ENCODE measurements at regions not wholly inside any gene's neighbourhood (a gene's known extent, or its start where the extent isn't known, plus 50 kb on each side); places are given as distances from the start of the nearest gene placed in this dataset.

- no peaks in the 10 kb centered on the region for H3K79me1 ChIP-seq (ENCODE audit: insufficient read depth, low read depth, low read length, poor library complexity, severe bottlenecking)
- no peaks in the 10 kb centered on the region for H3K9me3 ChIP-seq (ENCODE audit: control insufficient read depth, low read depth, low read length)
- no peak overlapping the region for H2BK5ac ChIP-seq (ENCODE audit: insufficient read length, low read length)
- H3K4me2 ChIP-seq (ENCODE audit: insufficient read depth, insufficient read length, low read length), result no peak overlapping the region
- TF ChIP-seq, protein P1, sequence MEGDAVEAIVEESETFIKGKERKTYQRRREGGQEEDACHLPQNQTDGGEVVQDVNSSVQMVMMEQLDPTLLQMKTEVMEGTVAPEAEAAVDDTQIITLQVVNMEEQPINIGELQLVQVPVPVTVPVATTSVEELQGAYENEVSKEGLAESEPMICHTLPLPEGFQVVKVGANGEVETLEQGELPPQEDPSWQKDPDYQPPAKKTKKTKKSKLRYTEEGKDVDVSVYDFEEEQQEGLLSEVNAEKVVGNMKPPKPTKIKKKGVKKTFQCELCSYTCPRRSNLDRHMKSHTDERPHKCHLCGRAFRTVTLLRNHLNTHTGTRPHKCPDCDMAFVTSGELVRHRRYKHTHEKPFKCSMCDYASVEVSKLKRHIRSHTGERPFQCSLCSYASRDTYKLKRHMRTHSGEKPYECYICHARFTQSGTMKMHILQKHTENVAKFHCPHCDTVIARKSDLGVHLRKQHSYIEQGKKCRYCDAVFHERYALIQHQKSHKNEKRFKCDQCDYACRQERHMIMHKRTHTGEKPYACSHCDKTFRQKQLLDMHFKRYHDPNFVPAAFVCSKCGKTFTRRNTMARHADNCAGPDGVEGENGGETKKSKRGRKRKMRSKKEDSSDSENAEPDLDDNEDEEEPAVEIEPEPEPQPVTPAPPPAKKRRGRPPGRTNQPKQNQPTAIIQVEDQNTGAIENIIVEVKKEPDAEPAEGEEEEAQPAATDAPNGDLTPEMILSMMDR (conservative IDR thresholded peaks at IDR 0.05), result no peak
- no peaks in the 10 kb centered on the region for H3K23me2 ChIP-seq (ENCODE audit: insufficient read length, low read depth, low read length, poor library complexity, severe bottlenecking)
- Mint-ChIP-seq H3K9me3 (0 out of 5 replicates have a peak, but pooled peaks cover 0 to 2% of the 10 kb centered on the region in 2 experiments), H3K4me1 (0 out of 4 replicates have a peak, but pooled peaks cover 0 to 2% of the 10 kb centered on the region in 2 experiments), H3K27ac (no peak overlapping the region), H3K27me3 (ENCODE audit: low read depth) (no peaks in the 10 kb centered on the region), H3K4me3 (no peak overlapping the region), H3K36me3 (ENCODE audit: insufficient read depth in 1 of 3, low read depth in 3 of 3) (0 out of 7 replicates have a peak, but pooled peaks cover 0 to 2% (median 0%) of the 10 kb centered on the region in 3 experiments)
- no peaks in the 10 kb centered on the region for H3K79me2 ChIP-seq (ENCODE audit: insufficient read depth, low read length)
- no peak overlapping the region for H2BK20ac ChIP-seq (ENCODE audit: low read depth, low read length, poor library complexity, severe bottlenecking)
- H2AK5ac ChIP-seq (ENCODE audit: insufficient read length, low read length), result no peak overlapping the region
- H2AFZ ChIP-seq (ENCODE audit: low read length), result no peak overlapping the region
- H3K9ac ChIP-seq (ENCODE audit: extremely low read depth, insufficient read length, low read length), result no peak overlapping the region
- H3K14ac ChIP-seq (ENCODE audit: insufficient read depth, low read length), result no peak overlapping the region
- H2BK120ac ChIP-seq (ENCODE audit: low read depth, low read length, poor library complexity, severe bottlenecking), result no peak overlapping the region
- no peak overlapping the region for H3K18ac ChIP-seq (ENCODE audit: insufficient read length, low read depth, low read length)
- WGBS (ENCODE audit: extremely low coverage, insufficient read length, low lambda C conversion rate), result no CpG with 5 or more reads among the region's 4 CpGs
- H4K91ac ChIP-seq (ENCODE audit: insufficient read length, low read depth, low read length), result no peak overlapping the region
- no peaks in the 10 kb centered on the region for H3K4me1 ChIP-seq (ENCODE audit: insufficient read depth, low read length)
- no peak overlapping the region for H3K4ac ChIP-seq (ENCODE audit: low read depth, low read length)
- H4K5ac ChIP-seq (ENCODE audit: insufficient read length, low read depth, low read length), result no peak overlapping the region
- no peak overlapping the region for H3T11ph ChIP-seq (ENCODE audit: low read length)
- no peak for DNase-seq
- no peak overlapping the region for H3K27ac ChIP-seq (ENCODE audit: insufficient read length, low read depth, low read length)
- H4K8ac ChIP-seq (replicated peaks; ENCODE audit: insufficient read length, low read depth, low read length), result no peak overlapping the region
- no peak overlapping the region for H2BK15ac ChIP-seq (ENCODE audit: low read depth, low read length)
- no peak overlapping the region for H3K23ac ChIP-seq (ENCODE audit: insufficient read length, low read depth, low read length)
- no peaks in the 10 kb centered on the region for H3K27me3 ChIP-seq (ENCODE audit: insufficient read depth, low read length)
- H3K56ac ChIP-seq (ENCODE audit: insufficient read length, low read depth, low read length), result no peak overlapping the region
- no peak overlapping the region for H2BK12ac ChIP-seq (ENCODE audit: insufficient read length, low read depth, low read length)
- no peaks in the 10 kb centered on the region for H4K20me1 ChIP-seq (ENCODE audit: control insufficient read depth, insufficient read depth, insufficient read length)
Observed at GRCh38 chr11:80077113-80077512, 636.3 kb upstream of the TENM4 start.

Measured in H9 (cell line).